ENCODE measurements at regions not wholly inside any gene's neighbourhood (a gene's known extent, or its start where the extent isn't known, plus 50 kb on each side); places are given as distances from the start of the nearest gene placed in this dataset.

DNA sequence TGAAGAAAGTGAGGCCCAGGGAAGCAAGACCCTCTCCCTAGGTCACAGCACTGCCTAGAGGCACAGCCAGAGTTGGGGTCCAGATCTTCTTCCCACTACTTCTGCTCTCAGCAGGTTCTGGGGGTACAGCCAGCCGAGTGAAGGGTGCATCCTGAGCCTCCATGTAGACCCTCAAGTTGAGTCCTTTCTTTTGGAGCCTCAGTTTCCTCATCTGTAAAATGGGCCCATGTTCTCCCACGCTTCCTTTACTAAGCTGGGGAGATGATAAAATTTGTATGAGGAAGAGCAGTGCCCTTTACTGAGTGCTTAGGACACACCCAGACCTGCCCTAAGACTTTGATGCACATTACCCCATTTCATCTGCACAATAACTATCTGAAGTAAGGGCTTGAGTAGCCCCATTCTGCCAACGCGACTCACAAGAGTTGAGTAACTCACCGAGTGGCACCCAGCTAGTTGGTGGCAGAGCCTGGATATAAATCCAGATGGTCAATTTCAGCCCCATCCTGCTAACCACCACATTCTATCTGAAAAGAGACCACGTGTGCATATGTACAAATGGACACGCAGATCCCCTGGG lies 64.3 kb upstream of the GGTA1 start:
- TF ChIP-seq, protein P1, sequence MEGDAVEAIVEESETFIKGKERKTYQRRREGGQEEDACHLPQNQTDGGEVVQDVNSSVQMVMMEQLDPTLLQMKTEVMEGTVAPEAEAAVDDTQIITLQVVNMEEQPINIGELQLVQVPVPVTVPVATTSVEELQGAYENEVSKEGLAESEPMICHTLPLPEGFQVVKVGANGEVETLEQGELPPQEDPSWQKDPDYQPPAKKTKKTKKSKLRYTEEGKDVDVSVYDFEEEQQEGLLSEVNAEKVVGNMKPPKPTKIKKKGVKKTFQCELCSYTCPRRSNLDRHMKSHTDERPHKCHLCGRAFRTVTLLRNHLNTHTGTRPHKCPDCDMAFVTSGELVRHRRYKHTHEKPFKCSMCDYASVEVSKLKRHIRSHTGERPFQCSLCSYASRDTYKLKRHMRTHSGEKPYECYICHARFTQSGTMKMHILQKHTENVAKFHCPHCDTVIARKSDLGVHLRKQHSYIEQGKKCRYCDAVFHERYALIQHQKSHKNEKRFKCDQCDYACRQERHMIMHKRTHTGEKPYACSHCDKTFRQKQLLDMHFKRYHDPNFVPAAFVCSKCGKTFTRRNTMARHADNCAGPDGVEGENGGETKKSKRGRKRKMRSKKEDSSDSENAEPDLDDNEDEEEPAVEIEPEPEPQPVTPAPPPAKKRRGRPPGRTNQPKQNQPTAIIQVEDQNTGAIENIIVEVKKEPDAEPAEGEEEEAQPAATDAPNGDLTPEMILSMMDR (IDR thresholded peaks at IDR 0.05; ENCODE audit: low read length): no peak
- TF ChIP-seq EZH2 (IDR thresholded peaks at IDR 0.05; ENCODE audit: borderline replicate concordance, low read length): no peak

Measured in OCI-LY1 (cell line).